Islet precursor cell (in vitro differentiated cells): ENCODE measurements at regions not wholly inside any gene's neighbourhood (a gene's known extent, or its start where the extent isn't known, plus 50 kb on each side); places are given as distances from the start of the nearest gene placed in this dataset.
A peak's percentile ranks its signal among the peaks of the same experiment; 100 is the strongest.
"Not testable (repeated sequence)": the region's sequence is repeated elsewhere in the genome, so short reads cannot be mapped to it uniquely, and the experiment has no call there.

ENCODE experiments used
- DNase-seq: peaks from one replicate; pipeline ENCODE4 v3.0.0-alpha.2; 2018

DNA sequence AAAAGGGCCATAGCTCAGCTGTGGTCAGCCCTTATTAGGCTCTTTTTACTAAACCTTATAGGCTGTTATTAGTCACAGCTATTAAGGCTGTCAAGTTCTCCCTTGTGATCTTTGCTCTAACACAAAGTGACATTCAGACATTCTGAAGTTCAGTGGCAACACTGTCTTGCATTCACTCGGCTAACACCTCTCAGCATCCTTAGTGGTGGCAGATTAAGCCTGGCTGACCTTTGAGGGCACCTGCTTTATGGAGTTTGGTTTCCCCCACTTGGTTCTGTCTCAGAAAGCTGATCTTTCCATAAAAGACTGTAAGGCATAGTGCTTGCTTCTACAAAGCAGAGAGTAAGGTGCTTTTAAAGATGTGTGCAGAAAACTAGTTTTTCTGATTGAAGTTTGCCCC, 677.4 kb upstream of the TMEM132C start:
- DNase-seq, result peak; percentile 51

DNA sequence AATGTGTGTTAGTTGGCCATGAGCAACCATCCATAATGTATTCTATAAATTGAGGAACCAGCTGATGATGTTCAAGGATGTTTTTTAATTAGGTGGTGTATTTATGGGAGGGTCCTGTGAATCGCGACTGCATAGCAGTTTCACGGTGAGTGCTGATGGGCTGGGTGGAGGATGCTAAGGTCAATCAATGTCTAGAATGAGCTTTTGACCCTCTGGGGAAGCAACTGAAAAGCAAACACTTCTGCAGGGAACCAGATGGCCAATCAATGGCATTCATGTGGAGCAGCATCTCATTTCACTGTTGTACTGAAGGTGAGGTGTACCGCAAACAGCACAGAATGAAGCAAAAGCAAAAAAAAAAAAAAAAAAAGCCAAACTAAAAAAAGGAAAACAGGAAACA, 676.1 kb upstream of the TMEM132C start:
- DNase-seq, result peak; percentile 26

DNA sequence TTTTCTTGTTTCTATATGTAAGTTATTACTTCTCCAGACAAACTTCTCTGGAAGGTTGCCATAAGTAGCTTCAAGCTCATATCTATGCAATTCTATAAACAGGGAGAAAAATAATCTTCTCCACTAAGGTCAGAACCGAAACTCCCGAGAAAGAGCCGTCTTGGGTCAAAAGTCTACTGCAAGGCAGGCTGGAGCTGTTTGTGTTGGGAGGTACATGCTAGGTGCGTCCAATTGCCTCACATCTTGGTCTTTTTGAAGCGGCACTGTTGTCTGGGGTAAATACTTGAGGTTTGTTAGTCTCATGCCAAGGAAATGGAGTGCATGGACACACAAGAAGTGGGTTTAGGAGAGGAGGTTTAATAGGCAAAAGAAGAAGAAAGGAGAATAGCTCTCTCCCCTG, 674.7 kb upstream of the TMEM132C start:
- peak; percentile 48 for DNase-seq

DNA sequence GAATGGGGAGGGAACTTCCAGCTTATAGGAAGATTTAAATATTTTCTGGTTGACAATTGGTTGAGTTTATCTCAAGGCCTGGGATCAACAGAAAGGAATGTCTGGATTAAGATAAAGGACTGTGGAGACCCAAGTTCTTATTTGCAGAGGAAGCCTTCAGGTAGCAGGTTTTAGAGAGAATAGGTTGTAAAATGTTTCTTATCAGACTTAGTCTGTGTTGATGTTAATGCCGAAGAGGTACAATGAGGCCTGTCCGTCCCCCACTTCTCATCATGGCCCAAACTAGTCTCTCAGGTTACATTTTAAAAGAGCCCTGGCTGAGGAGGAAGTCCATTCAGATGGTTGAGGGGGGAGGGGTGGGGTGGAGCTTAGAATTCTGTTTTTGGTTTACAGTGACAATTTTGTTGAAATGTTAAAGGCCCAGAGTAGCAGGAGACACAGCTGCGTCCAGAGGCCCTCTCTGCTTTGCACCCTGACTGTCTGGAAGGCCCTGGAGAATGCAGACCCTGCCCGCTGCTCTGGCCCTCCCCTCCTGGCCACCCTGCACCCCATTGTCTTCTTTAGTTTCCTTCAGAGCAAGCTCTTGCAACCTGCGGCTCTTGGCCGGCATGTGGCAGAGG, 672.5 kb upstream of the TMEM132C start:
- peak; percentile 76 for DNase-seq

DNA sequence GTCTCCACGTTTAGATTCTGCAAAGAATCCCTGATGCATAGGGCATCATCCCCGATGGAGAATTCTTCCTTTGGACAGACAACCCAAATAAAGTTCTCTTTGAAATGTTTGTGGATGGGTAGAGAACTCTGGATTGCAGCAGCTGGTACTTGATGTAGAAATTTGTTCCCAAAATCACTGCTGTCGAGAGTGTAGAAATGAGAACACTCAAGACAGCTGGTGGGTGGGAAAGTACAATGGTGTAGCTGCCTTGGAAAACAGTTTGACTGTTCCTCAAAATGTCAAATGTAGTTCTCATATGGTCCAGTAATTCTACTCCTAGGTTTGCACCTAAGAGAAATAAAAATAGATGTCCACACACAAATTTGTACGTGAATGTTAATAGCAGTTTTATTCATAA, 671.5 kb upstream of the TMEM132C start:
- no peak for DNase-seq

DNA sequence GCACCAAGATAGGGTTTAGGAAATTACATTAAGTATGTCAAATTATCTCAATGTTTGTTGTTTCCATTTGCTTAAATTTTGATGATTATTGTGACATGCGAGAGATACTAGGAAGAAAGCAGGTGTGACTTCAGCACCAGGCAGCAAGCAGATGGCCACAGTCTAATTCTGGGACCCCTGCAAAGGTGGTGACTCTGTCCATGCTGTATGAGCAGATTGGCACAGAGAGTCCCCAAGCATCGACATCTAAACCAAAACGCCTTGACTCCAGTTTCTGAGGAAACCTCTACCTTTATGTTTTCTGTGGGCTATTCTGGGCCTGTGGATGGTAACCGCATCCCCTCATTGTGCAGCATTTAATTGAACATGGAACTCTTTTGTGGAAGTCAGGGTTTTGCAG, 670.1 kb upstream of the TMEM132C start:
- DNase-seq, result no peak

DNA sequence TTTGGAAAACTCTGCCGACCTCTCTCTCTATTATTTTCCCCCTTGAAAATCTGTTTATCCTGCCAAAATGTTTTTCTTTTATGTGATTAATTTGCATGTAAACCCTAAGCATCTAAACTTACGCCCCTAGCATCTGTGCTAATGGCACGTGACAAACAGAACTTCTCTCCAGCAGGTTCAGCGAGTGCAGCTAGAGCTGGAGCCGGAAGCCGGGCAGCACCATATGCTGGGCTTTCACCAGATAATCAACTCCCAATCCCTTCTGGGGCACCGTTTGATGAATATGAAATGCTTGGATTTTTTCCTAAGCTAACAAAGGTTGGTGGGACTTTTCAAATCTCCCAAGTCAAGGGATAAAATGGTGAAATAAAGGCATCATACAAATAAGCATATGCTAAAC, 667.5 kb upstream of the TMEM132C start:
- DNase-seq, result no peak

DNA sequence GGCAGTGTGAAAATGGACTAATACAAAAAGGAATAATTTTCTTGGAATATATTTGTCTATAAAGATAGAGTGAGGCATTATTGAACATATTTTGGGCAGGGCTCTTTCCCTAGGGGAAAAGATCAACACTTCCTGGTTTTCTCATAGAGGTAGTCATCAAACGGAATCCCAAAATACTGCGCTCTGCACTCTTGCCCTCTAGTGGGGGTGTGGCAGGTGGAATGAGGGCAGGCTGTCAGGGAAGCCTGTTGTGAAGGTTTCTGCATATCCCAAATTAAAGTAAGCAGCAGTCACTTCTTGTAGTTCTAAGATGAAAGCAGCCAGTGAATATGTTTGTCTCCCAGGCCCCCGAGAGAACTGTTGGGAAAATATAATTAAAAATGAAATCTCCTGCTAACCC, 666.8 kb upstream of the TMEM132C start:
- no peak for DNase-seq

DNA sequence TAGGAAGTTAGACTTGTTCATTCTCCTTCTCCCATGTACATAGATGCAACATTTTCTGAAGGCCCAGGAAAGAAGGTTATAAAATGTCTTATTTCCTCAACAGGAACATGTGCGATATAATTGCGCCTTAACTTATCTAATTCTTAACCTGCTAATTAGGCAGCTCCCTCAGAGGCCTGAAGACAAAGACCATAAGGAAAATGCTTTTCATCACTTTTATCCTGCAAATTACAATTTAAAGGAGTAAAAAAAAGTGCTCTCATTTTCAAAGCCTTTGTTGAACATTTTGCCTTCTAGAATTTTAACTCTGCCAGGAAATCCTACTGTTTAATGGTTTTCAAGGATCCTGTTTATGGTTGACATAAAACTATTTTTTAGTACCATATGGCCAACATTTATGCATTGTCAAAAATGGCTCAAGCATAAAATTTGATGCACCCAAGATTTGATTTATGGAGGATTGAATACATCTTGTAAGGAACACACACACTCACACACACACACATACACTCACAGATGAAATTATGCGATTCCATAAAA, 660.4 kb upstream of the TMEM132C start:
- DNase-seq, result no peak

DNA sequence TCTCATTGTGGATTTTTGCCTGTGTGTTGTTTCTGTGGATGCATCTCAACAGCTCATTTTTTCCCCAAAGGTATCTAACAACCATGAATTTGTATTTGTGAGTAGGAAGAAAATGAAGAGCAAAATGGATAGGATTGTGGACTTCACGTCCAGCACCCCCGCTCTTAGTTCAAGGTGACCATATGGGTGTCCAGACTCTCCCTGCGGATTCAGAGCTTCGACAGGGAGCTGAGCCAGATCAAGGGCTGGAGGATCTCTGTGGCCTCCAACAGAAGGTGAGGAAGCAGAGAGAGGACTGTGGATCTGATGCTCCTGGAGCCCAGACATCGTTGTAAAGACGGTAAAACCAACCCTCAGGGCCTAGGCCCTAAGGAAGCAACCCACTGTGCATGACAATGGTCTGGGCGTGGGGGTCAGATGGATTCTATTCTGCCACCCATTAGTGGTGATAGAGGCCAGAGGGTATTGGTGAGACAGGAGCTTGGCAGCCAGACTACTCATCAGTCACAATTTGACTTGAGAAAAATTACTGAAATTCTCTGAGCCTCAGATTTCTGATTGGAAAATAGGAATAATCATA, 659.7 kb upstream of the TMEM132C start:
- DNase-seq, result no peak

DNA sequence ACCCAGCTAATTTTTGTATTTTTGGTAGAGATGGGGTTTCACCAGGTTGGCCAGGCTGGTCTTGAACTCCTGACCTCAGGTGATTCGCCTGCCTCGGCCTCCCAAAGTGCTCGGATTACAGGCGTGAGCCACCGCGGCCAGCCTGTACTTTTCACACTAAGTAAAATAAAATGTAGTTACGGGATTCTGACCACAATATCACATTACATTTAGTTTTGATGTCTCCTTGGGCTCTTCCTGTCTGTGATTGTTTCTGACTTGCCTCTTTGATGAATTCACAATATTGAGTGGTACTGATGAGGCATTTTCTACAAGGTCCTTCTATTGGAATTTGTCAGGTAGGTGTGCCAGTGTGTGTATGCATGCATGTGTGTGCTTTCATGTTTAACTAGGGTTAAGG, 658.6 kb upstream of the TMEM132C start:
- DNase-seq, result not testable (repeated sequence)

DNA sequence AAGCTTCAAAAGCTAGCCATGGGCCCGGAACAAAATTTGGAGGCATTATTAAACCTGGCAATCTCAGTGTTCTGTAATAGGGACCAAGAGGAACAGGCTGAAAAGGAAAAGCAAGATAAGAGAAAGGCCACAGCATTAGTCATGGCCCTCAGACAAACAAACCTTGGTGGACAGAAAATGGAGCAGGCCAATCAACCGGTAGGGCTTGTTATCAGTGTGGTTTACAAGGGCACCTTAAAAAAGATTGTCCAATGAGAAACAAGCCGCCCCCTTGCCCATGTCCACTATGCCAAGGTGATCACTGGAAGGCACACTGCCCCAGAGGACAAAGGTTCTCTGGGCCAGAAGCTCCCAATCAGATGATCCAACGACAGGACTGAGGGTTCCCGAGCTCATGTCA, 653.9 kb upstream of the TMEM132C start:
- no peak for DNase-seq

DNA sequence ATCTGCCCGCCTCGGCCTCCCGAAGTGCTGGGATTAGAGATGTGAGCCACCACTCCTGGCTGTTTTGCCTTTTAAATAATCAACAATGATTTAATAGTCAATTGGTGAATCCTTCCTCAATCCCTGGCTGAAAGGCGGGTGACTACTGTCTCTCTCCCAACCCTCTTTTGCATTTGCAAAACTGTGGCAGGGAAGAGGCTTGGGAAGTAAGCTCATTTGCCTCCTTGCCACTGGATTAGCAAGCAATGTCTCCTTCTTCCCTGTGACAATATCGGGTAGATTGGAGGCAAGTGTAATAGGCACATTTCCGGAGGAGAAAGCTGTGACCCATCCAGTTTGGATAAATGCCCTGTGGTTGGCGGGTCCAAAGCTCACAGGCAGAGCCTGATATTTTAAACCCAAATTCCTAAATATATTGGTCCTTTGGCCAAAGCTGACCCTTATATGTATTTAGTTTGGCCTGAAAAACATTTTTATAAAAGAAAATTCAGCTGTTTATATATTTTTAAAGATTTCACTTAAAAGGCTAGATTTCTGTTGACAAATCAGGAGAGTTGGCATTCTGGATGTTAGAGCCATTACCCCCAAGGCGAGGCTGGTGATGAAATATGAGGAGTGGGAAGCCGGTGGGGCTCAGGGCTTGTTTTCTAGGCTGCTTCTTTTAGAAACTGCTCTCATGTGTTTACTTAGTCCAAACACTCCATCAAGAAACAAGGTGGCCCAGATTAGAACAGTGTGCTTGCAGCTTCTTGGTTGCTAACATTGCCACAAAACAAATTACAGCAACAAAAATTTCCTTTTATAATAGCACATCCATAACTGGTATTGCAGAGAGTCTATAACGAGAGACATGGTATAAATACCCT, 646.9 kb upstream of the TMEM132C start:
- no peak for DNase-seq

DNA sequence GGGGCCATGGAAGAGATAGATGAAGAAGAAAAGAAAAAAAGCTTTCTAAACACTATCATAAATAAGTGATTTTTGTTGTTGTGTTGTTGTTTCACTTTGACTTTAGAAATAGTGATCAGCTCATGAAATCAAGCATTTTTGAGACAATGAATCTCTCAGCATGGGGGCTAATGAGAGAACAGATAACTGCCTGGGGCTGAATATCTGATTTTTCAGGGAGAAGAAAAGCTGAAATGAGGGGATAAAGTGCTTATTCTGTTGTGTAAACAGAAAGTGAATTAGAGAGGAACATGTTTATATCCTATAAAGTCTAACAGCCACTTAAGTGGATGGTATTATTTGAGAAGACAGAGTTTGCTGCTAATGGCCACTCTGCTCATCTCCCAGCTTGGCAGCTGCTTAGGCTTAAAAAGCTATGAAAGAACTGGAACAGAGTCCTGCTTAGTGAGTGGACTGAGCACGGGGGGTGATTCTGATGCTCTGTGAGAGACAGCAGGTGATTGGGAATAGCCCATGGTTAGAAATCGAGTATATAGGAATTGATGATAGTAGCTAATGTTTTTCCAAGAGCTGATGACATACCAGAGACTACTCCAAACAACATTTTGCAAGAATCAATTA, 646.1 kb upstream of the TMEM132C start:
- DNase-seq, result no peak

DNA sequence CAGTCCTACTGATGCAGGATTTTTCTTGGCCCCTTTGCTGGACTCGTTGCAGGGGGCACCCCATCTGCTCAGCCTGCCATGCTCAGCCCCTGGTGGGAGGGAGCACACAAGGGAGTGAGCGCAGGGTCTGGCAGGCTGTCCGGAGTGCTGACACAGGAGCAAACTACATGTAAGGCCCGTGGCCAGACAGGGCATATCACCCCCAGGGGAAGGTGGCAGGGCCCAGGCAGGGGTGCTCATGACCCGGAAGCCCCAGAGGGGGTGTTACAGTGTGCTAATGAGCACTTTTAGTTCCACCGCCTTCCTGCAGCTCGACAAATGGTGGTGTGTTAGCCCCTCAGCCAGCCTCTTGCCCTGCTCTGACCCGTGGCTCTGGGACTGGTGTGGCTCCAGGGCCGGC, 645.6 kb upstream of the TMEM132C start:
- peak; percentile 63 for DNase-seq

DNA sequence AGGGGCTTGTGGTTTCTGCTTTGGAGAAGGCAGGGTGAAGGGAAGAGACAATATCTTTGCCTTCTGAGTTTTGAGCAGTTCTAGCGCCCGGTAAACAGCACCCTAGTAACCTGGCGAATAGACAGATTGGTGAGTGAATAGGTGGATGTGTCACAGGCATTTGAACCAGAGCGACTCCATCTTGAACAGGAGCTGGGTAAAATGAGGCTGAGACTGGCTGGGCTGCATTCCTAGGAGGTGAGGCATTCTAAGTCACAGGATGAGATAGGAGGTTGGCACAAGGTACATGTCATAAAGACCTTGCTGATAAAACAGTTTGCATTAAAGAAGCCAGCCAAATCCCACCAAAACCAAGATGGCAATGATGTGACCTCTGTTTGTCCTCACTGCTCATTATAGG, 643.6 kb upstream of the TMEM132C start:
- DNase-seq, result no peak

DNA sequence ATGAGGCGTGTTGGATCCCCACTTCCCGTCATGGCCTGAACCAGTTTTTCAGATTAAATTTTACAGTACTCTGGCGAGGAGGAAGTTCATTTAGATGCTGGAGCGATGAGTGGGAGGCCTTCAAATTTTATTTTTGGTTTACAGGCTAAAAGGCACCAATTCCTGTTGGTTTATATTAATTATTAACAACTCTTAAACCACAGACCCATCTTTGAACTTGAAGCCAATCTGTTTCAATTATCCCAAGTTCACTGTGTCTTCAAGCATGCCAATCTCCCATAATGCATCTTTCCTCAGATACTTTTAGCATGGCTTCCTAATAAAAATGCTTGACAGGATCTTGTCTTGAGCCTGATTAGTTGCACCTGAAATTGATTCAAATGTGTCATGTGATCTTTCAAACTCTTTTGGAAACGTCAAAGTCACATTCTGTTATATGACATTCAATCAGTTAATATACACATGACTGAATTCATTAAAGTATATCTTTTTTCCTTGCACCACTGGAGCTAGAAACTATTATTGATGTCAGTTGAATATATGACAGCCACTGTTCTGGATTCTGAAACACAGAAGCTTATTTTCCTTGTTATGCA, 641.7 kb upstream of the TMEM132C start:
- no peak for DNase-seq

DNA sequence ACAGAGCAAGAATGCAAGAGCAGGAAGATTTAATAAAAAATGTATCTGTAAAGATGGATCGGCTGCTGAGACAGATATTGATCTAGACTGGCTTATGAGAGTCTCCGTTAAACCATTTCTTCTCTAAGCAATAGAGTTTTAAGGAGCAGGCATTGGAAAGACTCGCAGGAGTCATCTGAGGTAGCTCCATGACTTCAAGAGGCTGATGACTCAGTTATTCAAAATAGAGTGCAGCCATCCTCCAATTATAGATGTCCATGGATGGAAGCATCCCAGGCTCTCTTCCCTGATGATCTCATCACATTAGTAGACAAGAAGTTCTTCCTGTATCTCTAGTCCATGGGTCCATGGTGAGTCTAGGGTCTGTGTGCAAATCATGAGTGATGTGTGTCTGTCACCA, 638.3 kb upstream of the TMEM132C start:
- peak; percentile 67 for DNase-seq

DNA sequence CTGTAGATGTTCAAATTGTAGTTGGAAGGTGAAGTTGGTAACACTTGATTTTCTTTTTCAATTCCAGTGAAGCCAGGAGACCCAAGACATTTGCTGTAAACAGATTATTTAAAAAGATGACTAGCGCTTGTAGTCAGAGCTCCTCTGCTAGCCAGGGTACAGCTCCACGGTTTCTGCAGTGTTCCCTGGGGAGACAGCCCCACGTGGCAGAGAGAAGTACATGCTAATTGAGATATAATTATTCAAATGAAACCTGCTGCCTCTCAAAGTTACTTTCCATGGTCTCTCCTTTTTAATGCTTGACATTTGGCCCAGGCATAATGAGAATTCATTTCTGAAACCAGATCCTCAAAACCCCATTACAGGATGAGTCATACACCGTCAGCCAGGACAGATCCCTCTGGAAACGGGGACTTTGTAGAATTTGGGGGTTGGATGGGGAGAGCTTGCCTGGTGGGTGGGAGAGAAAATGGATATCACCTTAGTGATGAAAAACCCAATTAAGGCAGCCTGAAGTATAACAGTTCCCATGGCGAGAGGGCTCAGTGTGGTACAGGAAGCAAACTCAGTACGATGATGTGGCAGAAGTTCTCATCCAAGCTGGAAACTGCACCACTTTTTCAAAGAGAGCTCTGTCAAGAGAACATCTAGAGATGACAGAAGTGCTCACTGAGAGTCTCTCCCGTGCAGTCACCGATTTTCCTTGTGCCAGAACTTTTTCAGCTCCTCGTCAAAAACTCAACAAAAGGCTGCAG, 637.7 kb upstream of the TMEM132C start:
- DNase-seq, result no peak

DNA sequence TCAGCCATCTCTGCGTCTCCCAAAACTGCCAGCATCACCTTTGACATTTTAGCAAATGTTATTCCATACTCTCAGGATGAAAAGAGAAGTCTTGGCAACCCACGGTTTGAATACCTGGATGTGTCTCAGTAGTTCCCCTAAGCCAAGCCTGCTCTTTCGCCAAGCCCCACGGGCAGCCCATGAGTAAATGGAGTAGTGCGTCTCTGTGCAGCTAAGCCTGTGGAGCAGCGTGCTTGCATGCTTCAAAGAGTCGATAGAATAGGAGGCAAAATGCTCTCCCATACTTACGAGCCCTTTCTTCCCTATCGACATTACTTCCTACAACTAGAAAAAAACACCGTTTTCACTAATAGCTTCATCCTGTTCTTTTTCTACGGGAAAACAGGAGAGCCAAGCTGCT, 634.5 kb upstream of the TMEM132C start:
- no peak for DNase-seq

DNA sequence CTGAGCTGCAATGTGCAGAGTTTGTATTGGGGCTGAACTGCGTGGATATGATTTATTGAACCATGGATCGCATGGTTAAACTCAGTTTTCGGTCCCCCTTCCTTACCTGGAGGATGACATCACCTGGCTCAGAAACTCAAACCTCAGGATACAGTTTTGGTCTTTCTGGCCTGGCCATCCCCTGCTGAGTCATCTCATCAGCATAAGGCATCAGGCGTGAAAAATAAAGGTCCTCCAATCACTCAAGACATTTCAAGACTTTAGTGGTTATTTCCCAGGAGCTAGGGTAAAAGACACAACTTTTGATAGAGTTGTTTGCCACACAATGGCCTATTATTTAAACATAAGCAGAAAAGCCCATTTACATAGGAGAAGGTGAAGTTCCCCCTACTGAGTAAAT, 631.1 kb upstream of the TMEM132C start:
- DNase-seq, result no peak

DNA sequence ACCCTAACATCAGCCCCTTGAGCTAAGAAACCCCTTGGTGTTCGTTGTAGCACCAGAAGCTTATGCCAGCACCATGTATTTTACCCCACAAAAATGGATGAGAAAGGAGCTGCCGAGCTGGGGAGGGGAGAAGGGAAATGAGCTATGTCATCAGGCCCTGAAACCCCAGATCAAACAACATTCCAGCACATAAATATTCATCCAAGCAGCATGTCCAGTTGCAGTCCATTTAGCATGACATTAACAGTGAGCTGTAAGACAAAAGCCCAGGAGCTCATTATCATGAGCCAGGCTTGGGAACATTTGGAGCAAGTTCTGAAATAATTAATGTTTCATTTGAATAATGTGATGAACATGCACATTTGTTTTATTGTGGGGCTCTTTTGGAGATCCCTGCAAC, 630.1 kb upstream of the TMEM132C start:
- DNase-seq, result no peak
